HepG2 (cell line): ENCODE measurements at regions not wholly inside any gene's neighbourhood (a gene's known extent, or its start where the extent isn't known, plus 50 kb on each side); places are given as distances from the start of the nearest gene placed in this dataset.

Experiments used
- ATAC-seq: fragments of 200-7000 bp; cut with Tn5 transposase; 3 replicates; pipeline ENCODE4 v1.9.1; 2020; ENCODE audit warnings: mild to moderate bottlenecking, moderate library complexity
- BruUV-seq: library from RNA; stranded (reverse); fragments of 400-500 nt; replicated peaks from 2 replicates; lab custom pipeline; 2021; lab: Mats Ljungman, UMichigan
- CTCF ChIA-PET: fragments of 300-600 bp; formaldehyde crosslinking; extraction: SDS; loops from one replicate; lab custom pipeline; 2021; ENCODE audit warnings: low total read pairs, inconsistent platforms, low intra/inter-chr PET ratio; lab: Yijun Ruan, JAX
- POLR2A ChIA-PET: fragments of 350-600 bp; sonication (Branson Sonifier 250); formaldehyde crosslinking; loops from one replicate; lab custom pipeline; 2020; ENCODE audit warnings: antibody characterized with exemption, inconsistent platforms; lab: Yijun Ruan, JAX
- DNase-seq: peaks from one replicate; pipeline ENCODE4 v3.0.0-alpha.2; 2015; ENCODE audit warnings: low spot score
- FAIRE-seq: peaks from 3 replicates; lab custom pipeline; 2011; peaks lifted over from hg19 to GRCh38; lab: Jason Lieb, UNC
- H2AFZ ChIP-seq: one replicate; pipeline ENCODE4 v1.6.1; 2011; ENCODE audit warnings: low read length, inconsistent platforms
- H3K27ac ChIP-seq: fragments of 300-600 bp; 3 replicates; pipeline ENCODE4 v1.8.0; 2011; ENCODE audit warnings: mixed run types, mild to moderate bottlenecking, mixed read lengths, low read length, inconsistent platforms; ENCODE audit not compliant: insufficient read depth; ENCODE audit errors: extremely low read length
- H3K27me3 ChIP-seq, 2 experiments: fragments of 200-600 bp in 1 of 2; 2 replicates in 1 of 2; 3 replicates in 1 of 2; pipeline versions ENCODE4 v1.6.0 to v1.8.0; 2011; ENCODE audit warnings: low read length in 2 of 2, mild to moderate bottlenecking in 2 of 2, moderate library complexity in 2 of 2, inconsistent platforms in 1 of 2; ENCODE audit not compliant: insufficient read depth in 2 of 2, control insufficient read depth in 1 of 2
- H3K36me3 ChIP-seq, 2 experiments: fragments of 200-600 bp in 1 of 2; replicated peaks in 1 of 2; 2 replicates in 1 of 2; 3 replicates in 1 of 2; pipeline versions ENCODE4 v1.5.1 to v1.8.0; 2011; ENCODE audit warnings: low read length in 2 of 2, inconsistent platforms in 1 of 2; ENCODE audit not compliant: insufficient read depth in 2 of 2, control insufficient read depth in 1 of 2
- H3K4me1 ChIP-seq: 2 replicates; pipeline ENCODE4 v1.5.1; 2012; ENCODE audit warnings: low read length, inconsistent platforms; ENCODE audit not compliant: insufficient read depth
- H3K4me2 ChIP-seq: 2 replicates; pipeline ENCODE4 v1.6.0; 2011; ENCODE audit warnings: low read depth, low read length, inconsistent platforms
- H3K4me3 ChIP-seq, 3 experiments: fragments of 200-600 bp in 1 of 3; sonication (generic), shearing (Covaris generic) in 1 of 3; replicated peaks in 1 of 3; 2 replicates each; pipeline ENCODE4 v1.5.1; 2011 to 2016; ENCODE audit warnings: low read length in 3 of 3, inconsistent platforms in 2 of 3, low read depth in 2 of 3, mild to moderate bottlenecking in 2 of 3, control low read depth in 1 of 3, mixed read lengths in 1 of 3; ENCODE audit not compliant: insufficient read depth in 1 of 3
- H3K79me2 ChIP-seq: one replicate; pipeline ENCODE4 v1.6.1; 2011; ENCODE audit warnings: low read length, inconsistent platforms; ENCODE audit not compliant: insufficient read depth
- H3K9ac ChIP-seq: 2 replicates; pipeline ENCODE4 v1.6.0; 2011; ENCODE audit warnings: mild to moderate bottlenecking, low read depth, low read length, inconsistent platforms; ENCODE audit not compliant: insufficient read depth
- H3K9me3 ChIP-seq: 2 replicates; pipeline ENCODE4 v1.5.1; 2012; ENCODE audit warnings: mild to moderate bottlenecking, low read length
- H4K20me1 ChIP-seq: 2 replicates; pipeline ENCODE4 v1.6.0; 2011; ENCODE audit warnings: inconsistent platforms, mild to moderate bottlenecking, low read length, moderate library complexity; ENCODE audit not compliant: insufficient read depth
- CBFB ChIP-seq: sonication (generic); formaldehyde crosslinking; IDR thresholded peaks from 2 replicates; pipeline ENCODE4 v1.4.0; 2020; ENCODE audit warnings: missing genetic modification reagents
- CBX2 ChIP-seq, 2 experiments: fragments of 200-600 bp in 1 of 2; sonication (generic); formaldehyde crosslinking in 1 of 2; IDR thresholded peaks; 2 replicates each; pipeline versions ENCODE4 v1.7.0 to v1.8.1; 2018 to 2022; ENCODE audit warnings: low read depth in 2 of 2, low read length in 1 of 2, mild to moderate bottlenecking in 1 of 2, missing genetic modification reagents in 1 of 2
- ESRRA ChIP-seq: sonication (generic); formaldehyde crosslinking; IDR thresholded peaks from 2 replicates; pipeline ENCODE4 v1.5.1; 2020; ENCODE audit warnings: mild to moderate bottlenecking, low read depth, missing genetic modification reagents
- KDM3A ChIP-seq: IDR thresholded peaks from 2 replicates; pipeline ENCODE4 v1.6.1; 2018; ENCODE audit warnings: low read depth, missing compliant biosample characterization
- PHF20 ChIP-seq: sonication (generic); formaldehyde crosslinking; IDR thresholded peaks from 2 replicates; pipeline ENCODE4 v1.5.0; 2020; ENCODE audit warnings: mild to moderate bottlenecking, missing genetic modification reagents
- PHF21A ChIP-seq: sonication (generic); formaldehyde crosslinking; IDR thresholded peaks from 2 replicates; pipeline ENCODE4 v1.5.0; 2020; ENCODE audit warnings: mild to moderate bottlenecking, missing genetic modification reagents
- POLR2A ChIP-seq, 2 experiments: IDR thresholded peaks; 2 replicates each; pipeline ENCODE4 v1.6.1; 2011; ENCODE audit warnings: low read depth in 2 of 2, low read length in 2 of 2, mild to moderate bottlenecking in 1 of 2, moderate library complexity in 1 of 2; ENCODE audit not compliant: insufficient read depth in 1 of 2
- RXRA ChIP-seq: sonication (generic); formaldehyde crosslinking; IDR thresholded peaks from 2 replicates; pipeline ENCODE4 v1.5.1; 2020; ENCODE audit warnings: missing genetic modification reagents
- SNAI1 ChIP-seq: sonication (generic); formaldehyde crosslinking; IDR thresholded peaks from 2 replicates; pipeline ENCODE4 v1.5.0; 2020; ENCODE audit warnings: mild to moderate bottlenecking, missing genetic modification reagents, borderline replicate concordance
- ZC3H4 ChIP-seq: sonication (generic); formaldehyde crosslinking; IDR thresholded peaks from 2 replicates; pipeline ENCODE4 v1.4.0; 2020; ENCODE audit warnings: missing genetic modification reagents, borderline replicate concordance
- ZNF674 ChIP-seq: sonication (generic); formaldehyde crosslinking; IDR thresholded peaks from 2 replicates; pipeline ENCODE4 v1.5.0; 2020; ENCODE audit warnings: low read depth, mild to moderate bottlenecking, missing genetic modification reagents
- ZNF746 ChIP-seq: sonication (generic); formaldehyde crosslinking; IDR thresholded peaks from 2 replicates; pipeline ENCODE4 v1.8.0; 2022; ENCODE audit warnings: mild to moderate bottlenecking, missing genetic modification reagents
- ZNF839 ChIP-seq: sonication (generic); formaldehyde crosslinking; IDR thresholded peaks from 2 replicates; pipeline ENCODE4 v1.4.0; 2020; ENCODE audit warnings: missing genetic modification reagents, mild to moderate bottlenecking, borderline replicate concordance
- WGBS: methylation state at CpG from one replicate; pipeline ENCODE4 v1.1.6; 2017; ENCODE audit warnings: low lambda C conversion rate; 5-methylcytosine and 5-hydroxymethylcytosine counted together
- in situ Hi-C: cut with HindIII; loops from 2 replicates; pipeline ENCODE4 v1.10.0; 2017; ENCODE audit warnings: low pct_unique_long_range_greater_than_20kb; ENCODE audit not compliant: extremely low pct_ligation_motif_present
- intact Hi-C: fragments of 100-400 bp; cut with micrococcal nuclease; formaldehyde crosslinking; loops from one replicate; pipeline ENCODE4 v1.10.0; 2022; ENCODE audit not compliant: unreplicated experiment
- TF ChIP-seq, protein P1 (sequence below): sonication (generic); formaldehyde crosslinking; IDR thresholded peaks from 2 replicates; pipeline ENCODE4 v1.8.1; 2023; ENCODE audit warnings: missing genetic modification reagents, inconsistent platforms, borderline replicate concordance
- TF ChIP-seq, protein P2 (sequence below): sonication (generic); formaldehyde crosslinking; IDR thresholded peaks from 2 replicates; pipeline ENCODE4 v1.4.0; 2020; ENCODE audit warnings: missing genetic modification reagents, borderline replicate concordance

DNA sequence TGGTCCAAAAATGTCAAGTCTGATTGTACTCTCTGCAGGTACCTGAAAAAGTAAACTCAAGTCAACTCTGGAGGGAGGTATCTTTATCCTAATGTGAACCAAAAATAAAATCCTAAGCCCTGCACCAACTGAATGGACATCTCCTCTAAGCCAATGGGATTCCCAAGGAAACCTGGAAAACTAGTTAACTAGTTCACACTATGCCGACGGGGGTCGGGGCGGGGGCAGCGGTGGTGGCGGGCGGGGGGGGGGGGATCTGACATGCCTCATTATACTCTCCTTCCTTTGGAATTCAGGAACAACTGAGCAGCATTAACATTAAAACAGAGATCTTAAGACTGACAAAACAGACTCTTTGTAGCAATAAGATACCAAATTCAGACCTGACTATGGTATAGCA, 452.6 kb upstream of the CAMK1G start:
- Histone ChIP-seq H3K9me3 (peaks cover 23% of the 10 kb centered on the region; the same call in 1 of the 2 replicates), H3K27ac (no peak overlapping the region), H3K4me2 (no peak overlapping the region), H3K4me3 (no peak overlapping the region), H3K9ac (no peak overlapping the region), H3K36me3 (no peaks in the 10 kb centered on the region), H2AFZ (no peak overlapping the region), H3K4me1 (no peaks in the 10 kb centered on the region), H3K27me3 (no peaks in the 10 kb centered on the region), H3K79me2 (no peaks in the 10 kb centered on the region), H4K20me1 (no peaks in the 10 kb centered on the region)
- ChIA-PET CTCF (no interaction called here), POLR2A (no interaction called here)
- no peak for FAIRE-seq
- BruUV-seq, result no TSS peak
- in situ Hi-C loops, result no loop called here
- WGBS, result 22% methylated on average over 7 of the region's 7 CpGs
- ATAC-seq, result no peak
- DNase-seq, result no peak
- intact Hi-C loops, result no loop called here
- TF ChIP-seq PHF21A (no peak), ZNF746 (CRISPR knock-in tag) (no peak), ZNF839 (CRISPR knock-in tag) (no peak), PHF20 (CRISPR knock-in tag) (no peak)
- TF ChIP-seq, protein P1, sequence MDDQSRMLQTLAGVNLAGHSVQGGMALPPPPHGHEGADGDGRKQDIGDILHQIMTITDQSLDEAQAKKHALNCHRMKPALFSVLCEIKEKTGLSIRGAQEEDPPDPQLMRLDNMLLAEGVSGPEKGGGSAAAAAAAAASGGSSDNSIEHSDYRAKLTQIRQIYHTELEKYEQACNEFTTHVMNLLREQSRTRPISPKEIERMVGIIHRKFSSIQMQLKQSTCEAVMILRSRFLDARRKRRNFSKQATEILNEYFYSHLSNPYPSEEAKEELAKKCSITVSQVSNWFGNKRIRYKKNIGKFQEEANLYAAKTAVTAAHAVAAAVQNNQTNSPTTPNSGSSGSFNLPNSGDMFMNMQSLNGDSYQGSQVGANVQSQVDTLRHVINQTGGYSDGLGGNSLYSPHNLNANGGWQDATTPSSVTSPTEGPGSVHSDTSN (CRISPR knock-in tag), result no peak

DNA sequence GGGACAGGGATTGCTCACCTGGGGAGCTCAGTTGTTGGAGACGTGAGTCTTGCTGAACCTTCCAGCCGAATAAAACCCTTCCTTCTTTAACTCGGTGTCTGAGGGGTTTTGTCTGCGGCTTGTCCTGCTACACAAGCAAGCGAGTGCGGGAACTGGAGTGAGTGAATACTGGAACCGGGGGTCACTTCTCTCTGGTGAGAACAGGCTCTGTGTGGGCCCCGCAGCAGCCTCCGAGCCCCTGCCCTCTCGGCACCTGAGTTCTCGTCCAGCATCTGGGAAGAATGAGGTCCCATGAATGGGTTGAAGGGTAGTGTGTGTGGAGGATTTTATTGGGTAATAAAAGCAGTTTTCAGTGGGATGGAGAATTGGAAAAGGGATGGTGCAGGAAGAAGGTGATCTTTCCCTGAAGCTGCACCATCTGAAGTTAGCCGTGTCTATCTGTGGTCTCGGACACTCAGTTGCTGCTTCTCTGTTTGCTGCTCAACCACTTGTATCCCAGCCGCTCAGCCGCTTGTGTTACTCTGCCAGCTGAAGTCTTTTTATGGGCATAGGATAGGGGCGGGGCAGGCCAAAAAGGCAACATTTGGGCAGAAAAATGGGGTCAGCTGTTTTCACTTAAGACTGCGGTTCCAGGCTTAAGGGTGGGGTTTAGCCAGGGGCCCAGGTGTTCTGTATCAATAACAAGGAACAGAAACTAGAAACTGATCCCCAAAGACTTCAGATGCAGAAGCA, 450.6 kb upstream of the CAMK1G start:
- Histone ChIP-seq H3K9me3 (peaks cover 23% of the 10 kb centered on the region; the same call in 1 of the 2 replicates), H3K36me3 (no peaks in the 10 kb centered on the region), H3K4me3 (no peak overlapping the region), H3K4me2 (no peak overlapping the region), H3K4me1 (no peaks in the 10 kb centered on the region), H2AFZ (no peak overlapping the region), H3K27me3 (no peaks in the 10 kb centered on the region), H3K9ac (no peak overlapping the region), H4K20me1 (no peaks in the 10 kb centered on the region), H3K79me2 (no peaks in the 10 kb centered on the region), H3K27ac (no peak overlapping the region)
- DNase-seq, result no peak
- in situ Hi-C loops, result no loop called here
- no peak for FAIRE-seq
- intact Hi-C loops, result no loop called here
- ATAC-seq, result no peak
- CTCF ChIA-PET, result no interaction called here
- no TSS peak for BruUV-seq
- POLR2A ChIA-PET, result no interaction called here
- WGBS, result 29% methylated on average over 17 of the region's 17 CpGs
- TF ChIP-seq CBFB (CRISPR knock-in tag), result no peak
- no peak for TF ChIP-seq RXRA
- TF ChIP-seq ZNF674 (CRISPR knock-in tag), result no peak
- TF ChIP-seq SNAI1, result no peak
- TF ChIP-seq POLR2A (IDR thresholded peaks at IDR 0.05; ENCODE audit: insufficient read depth in 1 of 2, low read depth in 2 of 2, low read length in 2 of 2), result no peak
- TF ChIP-seq ZC3H4 (CRISPR knock-in tag), result no peak
- TF ChIP-seq, protein P2, sequence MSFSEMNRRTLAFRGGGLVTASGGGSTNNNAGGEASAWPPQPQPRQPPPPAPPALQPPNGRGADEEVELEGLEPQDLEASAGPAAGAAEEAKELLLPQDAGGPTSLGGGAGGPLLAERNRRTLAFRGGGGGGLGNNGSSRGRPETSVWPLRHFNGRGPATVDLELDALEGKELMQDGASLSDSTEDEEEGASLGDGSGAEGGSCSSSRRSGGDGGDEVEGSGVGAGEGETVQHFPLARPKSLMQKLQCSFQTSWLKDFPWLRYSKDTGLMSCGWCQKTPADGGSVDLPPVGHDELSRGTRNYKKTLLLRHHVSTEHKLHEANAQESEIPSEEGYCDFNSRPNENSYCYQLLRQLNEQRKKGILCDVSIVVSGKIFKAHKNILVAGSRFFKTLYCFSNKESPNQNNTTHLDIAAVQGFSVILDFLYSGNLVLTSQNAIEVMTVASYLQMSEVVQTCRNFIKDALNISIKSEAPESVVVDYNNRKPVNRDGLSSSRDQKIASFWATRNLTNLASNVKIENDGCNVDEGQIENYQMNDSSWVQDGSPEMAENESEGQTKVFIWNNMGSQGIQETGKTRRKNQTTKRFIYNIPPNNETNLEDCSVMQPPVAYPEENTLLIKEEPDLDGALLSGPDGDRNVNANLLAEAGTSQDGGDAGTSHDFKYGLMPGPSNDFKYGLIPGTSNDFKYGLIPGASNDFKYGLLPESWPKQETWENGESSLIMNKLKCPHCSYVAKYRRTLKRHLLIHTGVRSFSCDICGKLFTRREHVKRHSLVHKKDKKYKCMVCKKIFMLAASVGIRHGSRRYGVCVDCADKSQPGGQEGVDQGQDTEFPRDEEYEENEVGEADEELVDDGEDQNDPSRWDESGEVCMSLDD (CRISPR knock-in tag), result no peak
- TF ChIP-seq CBX2 (IDR thresholded peaks at IDR 0.05; ENCODE audit: low read depth, low read length), result no peak
- TF ChIP-seq CBX2 (CRISPR knock-in tag; IDR thresholded peaks at IDR 0.05; ENCODE audit: low read depth), result no peak
- no peak for TF ChIP-seq KDM3A (CRISPR knock-in tag)
- TF ChIP-seq ESRRA (CRISPR knock-in tag), result no peak
